Kidney (tissue), 13 donors: ENCODE measurements at regions not wholly inside any gene's neighbourhood (a gene's known extent, or its start where the extent isn't known, plus 50 kb on each side); places are given as distances from the start of the nearest gene placed in this dataset.

Experiments used
- DNase-seq, 5 donors: peaks; one replicate each; pipeline ENCODE4 v3.0.0-alpha.2; 2013 to 2020
- FAIRE-seq: peaks from 2 replicates; lab custom pipeline; 2012; peaks lifted over from hg19 to GRCh38; lab: Jason Lieb, UNC
- H3K27ac ChIP-seq, 2 donors: one replicate each; pipeline ENCODE4 v1.7.0; 2013; ENCODE audit warnings: low read depth in 2 of 2, low read length in 2 of 2, inconsistent platforms in 1 of 2
- H3K27me3 ChIP-seq: one replicate; pipeline ENCODE4 v1.7.1; 2013; ENCODE audit warnings: low read length, inconsistent platforms; ENCODE audit not compliant: control insufficient read depth, insufficient read depth
- H3K36me3 ChIP-seq, 3 donors: one replicate each; pipeline versions ENCODE4 v1.7.0 to v1.7.1; 2013; ENCODE audit warnings: low read length in 3 of 3, control low read depth in 1 of 3, inconsistent platforms in 1 of 3; ENCODE audit not compliant: insufficient read depth in 3 of 3, control insufficient read depth in 2 of 3
- H3K4me1 ChIP-seq, 3 donors: one replicate each; pipeline versions ENCODE4 v1.7.0 to v1.7.1; 2013; ENCODE audit warnings: low read length in 3 of 3, inconsistent platforms in 1 of 3, low read depth in 1 of 3; ENCODE audit not compliant: control insufficient read depth in 2 of 3, insufficient read depth in 2 of 3
- H3K4me3 ChIP-seq, 3 donors: one replicate each; pipeline versions ENCODE4 v1.7.0 to v1.8.1; 2013; ENCODE audit warnings: low read length in 3 of 3, control low read depth in 1 of 3, inconsistent platforms in 1 of 3
- H3K9ac ChIP-seq, 3 donors: one replicate each; pipeline versions ENCODE4 v1.7.0 to v1.7.1; 2013; ENCODE audit warnings: low read length in 3 of 3, control low read depth in 1 of 3, inconsistent platforms in 1 of 3
- H3K9me3 ChIP-seq, 3 donors: one replicate each; pipeline versions ENCODE4 v1.7.0 to v1.7.1; 2013; ENCODE audit warnings: low read length in 3 of 3, control low read depth in 1 of 3, inconsistent platforms in 1 of 3; ENCODE audit not compliant: control insufficient read depth in 2 of 3, insufficient read depth in 1 of 3
- CTCF ChIP-seq: IDR thresholded peaks from 3 replicates; pipeline ENCODE4 v1.5.1; 2012; ENCODE audit warnings: mild to moderate bottlenecking, moderate library complexity, borderline replicate concordance; ENCODE audit not compliant: insufficient read depth; ENCODE audit errors: extremely low read depth
- intact Hi-C: fragments of 100-400 bp; cut with DNase I; formaldehyde crosslinking; loops from one replicate; pipeline ENCODE4 v1.11.1; 2022
- donor health status: control.
- donor health status: control.
- donor health status: control.
- donor health status: control.
- donor health status: control.
- donor health status: DM: yes; HTN: yes; CAD: no.
- donor health status: Normal renal cell carcinoma (clear cell type).

DNA sequence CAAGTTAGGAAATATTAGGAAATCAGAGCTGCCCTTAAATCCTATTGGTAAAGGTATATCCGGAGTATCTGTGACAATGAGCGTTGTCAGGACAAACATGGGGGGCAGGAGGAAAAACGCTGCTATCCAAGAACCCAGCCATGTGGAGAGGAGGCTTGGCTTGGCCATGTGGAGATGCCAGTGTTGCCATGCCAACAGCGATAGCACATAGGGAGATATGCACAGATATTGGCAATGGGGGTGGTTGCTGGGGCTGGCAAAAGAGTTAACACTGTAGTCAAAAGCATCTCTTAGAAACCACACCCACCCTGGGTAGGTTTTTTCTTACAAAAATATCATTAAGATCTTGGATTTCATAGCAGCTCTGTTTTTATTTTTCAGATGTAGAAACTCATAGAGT lies 106.4 kb upstream of the ASTN2 start:
- Histone ChIP-seq H3K27me3 (no peaks in the 10 kb centered on the region), H3K27ac (no peak overlapping the region), H3K9me3 (no peaks in the 10 kb centered on the region), H3K4me1 (no peaks in the 10 kb centered on the region), H3K9ac (no peak overlapping the region), H3K4me3 (no peak overlapping the region), H3K36me3 (no peaks in the 10 kb centered on the region)
- DNase-seq (no peak), FAIRE-seq (no peak)
- intact Hi-C loops: no loop called here
- TF ChIP-seq CTCF: no peak

GRCh38 chr9:117516676-117517632 lies 102.1 kb upstream of the ASTN2 start:
- no peak overlapping the region for H3K4me3 ChIP-seq
- FAIRE-seq (no peak), DNase-seq (no peak)
- H3K27me3 ChIP-seq: no peaks in the 10 kb centered on the region
- TF ChIP-seq CTCF: no peak
- intact Hi-C loops: no loop called here
- no peaks in the 10 kb centered on the region for H3K9me3 ChIP-seq
- H3K36me3 ChIP-seq: no peaks in the 10 kb centered on the region
- H3K9ac ChIP-seq: no peak overlapping the region
- no peak overlapping the region for H3K27ac ChIP-seq
- H3K4me1 ChIP-seq: no peaks in the 10 kb centered on the region

DNA sequence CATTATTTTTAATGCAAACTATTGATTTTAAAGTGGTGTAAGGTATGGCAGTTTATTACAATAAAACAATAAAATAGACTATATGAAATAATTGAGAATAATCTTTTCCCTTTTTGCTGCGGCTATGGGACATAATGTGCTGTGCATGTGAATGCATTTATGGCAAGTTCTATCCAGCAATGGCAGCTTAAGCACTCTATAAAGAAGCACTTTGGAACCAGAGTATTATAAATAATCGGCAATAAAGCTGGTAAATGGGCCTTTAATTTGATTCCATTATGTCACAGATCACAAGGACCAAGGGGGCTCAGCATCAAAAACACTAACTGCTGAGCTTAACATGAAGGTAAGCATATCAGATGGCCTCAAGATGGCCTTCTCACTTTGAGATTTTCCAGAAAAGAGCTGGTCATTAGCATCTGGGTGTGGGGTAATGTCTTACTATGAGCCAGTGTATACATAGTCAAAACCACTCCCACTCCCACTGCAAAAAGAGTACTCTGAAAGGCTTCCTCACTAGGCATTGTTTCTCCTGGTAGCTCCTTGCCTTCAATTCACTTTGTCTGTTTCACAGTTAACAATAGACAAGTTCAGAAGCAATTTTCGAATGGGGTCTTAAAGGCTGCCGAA lies 97.1 kb upstream of the ASTN2 start:
- no peaks in the 10 kb centered on the region for H3K36me3 ChIP-seq
- no peak for FAIRE-seq
- DNase-seq: no peak
- no peaks in the 10 kb centered on the region for H3K27me3 ChIP-seq
- H3K4me3 ChIP-seq: no peak overlapping the region
- H3K9ac ChIP-seq: no peak overlapping the region
- no peaks in the 10 kb centered on the region for H3K4me1 ChIP-seq
- TF ChIP-seq CTCF: no peak
- H3K9me3 ChIP-seq: no peaks in the 10 kb centered on the region
- intact Hi-C loops: no loop called here
- no peak overlapping the region for H3K27ac ChIP-seq
